ENCODE measurements at regions not wholly inside any gene's neighbourhood (a gene's known extent, or its start where the extent isn't known, plus 50 kb on each side); places are given as distances from the start of the nearest gene placed in this dataset.

GRCh38 chrY:7966916-7967315, 1055.4 kb upstream of the AMELY start:
- no peak for TF ChIP-seq CTCF (IDR thresholded peaks at IDR 0.05; ENCODE audit: borderline replicate concordance, control extremely low read depth, extremely low read depth, insufficient read depth, missing control alignments)
- no peak for DNase-seq (ENCODE audit: low spot score)
- in situ Hi-C loops (cut with MboI; ENCODE audit: low sequenced_read_pairs, unreplicated experiment): no loop called here

DNA sequence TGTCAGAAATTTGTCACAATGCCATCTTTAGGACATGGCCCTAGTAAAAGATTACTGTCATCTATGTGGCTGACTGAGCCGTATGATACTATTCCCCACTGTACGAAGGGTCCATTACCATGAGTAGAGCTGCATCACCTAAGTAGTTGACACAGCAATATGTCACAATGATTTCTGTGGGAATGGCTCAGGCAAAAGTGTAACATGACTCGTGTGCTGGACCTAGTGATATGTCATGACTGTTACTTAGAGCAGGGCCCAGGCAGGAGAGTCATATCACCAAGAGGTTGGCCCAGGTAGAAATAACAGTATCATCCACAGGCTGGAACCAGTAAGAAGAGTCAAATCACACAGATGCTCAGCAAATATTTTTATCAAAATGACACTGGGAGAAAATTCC, 1051.8 kb upstream of the AMELY start:
- DNase-seq (ENCODE audit: low spot score): no peak
- no peak for TF ChIP-seq CTCF (IDR thresholded peaks at IDR 0.05; ENCODE audit: borderline replicate concordance, control extremely low read depth, extremely low read depth, insufficient read depth, missing control alignments)
- in situ Hi-C loops (cut with MboI; ENCODE audit: low sequenced_read_pairs, unreplicated experiment): no loop called here

DNA sequence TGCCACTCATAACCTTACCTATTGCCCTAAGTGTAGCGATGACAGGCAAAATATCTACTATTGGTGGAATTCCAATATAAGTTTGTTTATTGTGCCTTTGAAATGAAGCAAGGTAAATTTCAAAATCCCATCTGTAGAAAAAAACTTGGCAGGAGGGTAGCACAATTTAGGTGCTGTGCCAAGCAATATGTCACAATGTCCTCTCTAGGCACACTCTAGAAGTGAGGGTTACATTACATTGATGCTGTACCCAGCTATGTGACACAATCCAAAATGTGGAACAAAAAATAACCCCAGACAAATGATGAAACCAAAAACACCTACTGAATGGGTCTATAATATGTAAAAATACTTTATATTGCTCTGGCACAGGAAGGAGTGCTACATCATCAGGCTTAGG, 1050.8 kb upstream of the AMELY start:
- no peak for DNase-seq (ENCODE audit: low spot score)
- TF ChIP-seq CTCF (IDR thresholded peaks at IDR 0.05; ENCODE audit: borderline replicate concordance, control extremely low read depth, extremely low read depth, insufficient read depth, missing control alignments): no peak
- in situ Hi-C loops (cut with MboI; ENCODE audit: low sequenced_read_pairs, unreplicated experiment): no loop called here

DNA sequence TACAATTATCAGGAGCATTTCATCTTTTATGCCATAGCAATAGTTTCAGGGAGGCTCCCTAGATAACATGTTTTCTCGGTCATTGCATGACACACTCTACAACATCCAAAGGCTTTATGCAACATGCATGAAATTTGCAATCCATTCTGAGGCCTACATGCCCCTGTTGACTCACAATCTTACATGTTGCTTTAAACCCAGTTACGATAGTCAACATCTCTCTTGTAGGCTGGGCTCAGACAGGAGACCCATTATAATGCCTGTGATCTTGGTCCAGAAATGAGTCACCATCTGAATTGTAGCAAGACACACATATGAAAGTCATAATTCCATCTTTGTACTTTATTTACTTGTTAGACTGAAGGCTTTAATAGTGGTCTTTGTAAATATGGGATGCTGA, 1050.3 kb upstream of the AMELY start:
- in situ Hi-C loops (cut with MboI; ENCODE audit: low sequenced_read_pairs, unreplicated experiment): no loop called here
- no peak for TF ChIP-seq CTCF (IDR thresholded peaks at IDR 0.05; ENCODE audit: borderline replicate concordance, control extremely low read depth, extremely low read depth, insufficient read depth, missing control alignments)
- no peak for DNase-seq (ENCODE audit: low spot score)

DNA sequence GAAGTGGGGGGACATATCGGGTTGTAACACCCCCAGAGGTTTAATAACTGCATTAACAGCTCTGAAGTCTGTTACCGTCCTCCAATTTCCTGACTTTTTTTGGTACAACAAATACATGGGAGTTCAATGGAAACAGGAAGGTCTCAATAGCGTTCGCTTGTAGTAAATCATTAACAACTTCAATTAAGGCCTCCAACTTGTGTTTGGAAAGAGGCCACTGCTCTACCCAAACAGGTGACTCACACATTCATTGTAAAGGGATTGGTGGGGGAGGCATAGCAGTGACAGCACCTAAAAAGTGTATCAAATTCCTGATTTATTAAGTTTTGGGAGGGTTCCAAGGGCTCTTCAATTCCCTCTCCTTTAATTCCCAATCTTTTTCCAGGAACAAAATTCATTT, 1046.2 kb upstream of the AMELY start:
- in situ Hi-C loops (cut with MboI; ENCODE audit: low sequenced_read_pairs, unreplicated experiment): no loop called here
- TF ChIP-seq CTCF (IDR thresholded peaks at IDR 0.05; ENCODE audit: borderline replicate concordance, control extremely low read depth, extremely low read depth, insufficient read depth, missing control alignments): no peak
- no peak for DNase-seq (ENCODE audit: low spot score)

GRCh38 chrY:7951187-7951852, 1039.8 kb upstream of the AMELY start:
- no peak for TF ChIP-seq CTCF (IDR thresholded peaks at IDR 0.05; ENCODE audit: borderline replicate concordance, control extremely low read depth, extremely low read depth, insufficient read depth, missing control alignments)
- no peak for DNase-seq (ENCODE audit: low spot score)
- in situ Hi-C loops (cut with MboI; ENCODE audit: low sequenced_read_pairs, unreplicated experiment): no loop called here

Measured in GM13976 (cell line).